Stimulated activated naive B cell treated with anti-CD40 and anti-IgM and Interleukin-4, amounts not matched to agents 10 μg/mL and 1 μg/mL and 100 μg/mL, for 72 hours (primary cell): ENCODE measurements at regions not wholly inside any gene's neighbourhood (a gene's known extent, or its start where the extent isn't known, plus 50 kb on each side); places are given as distances from the start of the nearest gene placed in this dataset.
A peak's percentile ranks its signal among the peaks of the same experiment; 100 is the strongest.

Experiments used
- ATAC-seq, 2 donors: fragments of 150-1000 bp; cut with Tn5 transposase; replicated peaks; 2 replicates each; pipeline ENCODE4 v1.10.0; 2021; ENCODE audit warnings: moderate library complexity in 1 of 2
- DNase-seq: peaks from one replicate; pipeline ENCODE4 v3.0.0; 2021
- H3K27ac Mint-ChIP-seq: one replicate; pipeline ENCODE4 v1.8.0; 2022; ENCODE audit warnings: mild to moderate bottlenecking, mixed read lengths
- H3K27me3 Mint-ChIP-seq, 2 donors: one replicate each; pipeline ENCODE4 v1.8.0; 2022; ENCODE audit warnings: mixed read lengths in 2 of 2
- H3K36me3 Mint-ChIP-seq, 2 donors: one replicate each; pipeline ENCODE4 v1.8.0; 2022; ENCODE audit warnings: mixed read lengths in 2 of 2, mild to moderate bottlenecking in 1 of 2
- H3K4me1 Mint-ChIP-seq, 2 donors: one replicate each; pipeline ENCODE4 v1.8.0; 2022; ENCODE audit warnings: mixed read lengths in 2 of 2, mild to moderate bottlenecking in 1 of 2
- H3K4me3 Mint-ChIP-seq, 2 donors: one replicate each; pipeline ENCODE4 v1.8.0; 2022; ENCODE audit warnings: mild to moderate bottlenecking in 2 of 2, mixed read lengths in 2 of 2, moderate library complexity in 1 of 2
- H3K9me3 Mint-ChIP-seq, 2 donors: one replicate each; pipeline ENCODE4 v1.8.0; 2022; ENCODE audit warnings: mixed read lengths in 2 of 2, mild to moderate bottlenecking in 1 of 2

GRCh38 chr1:193593147-193593885 is 406.9 kb upstream of the B3GALT2 start:
- no peak overlapping the region for H3K27ac Mint-ChIP-seq
- DNase-seq (no peak), ATAC-seq (peak; percentile 53 to 58)
- peak overlapping the region in 1 of 2 donors; percentile 49 for H3K4me3 Mint-ChIP-seq
- H3K36me3 Mint-ChIP-seq: peaks cover 0 to 3% of the 10 kb centered on the region in 2 donors
- H3K9me3 Mint-ChIP-seq: peaks cover 0 to 2% of the 10 kb centered on the region in 2 donors
- H3K27me3 Mint-ChIP-seq: no peaks in the 10 kb centered on the region
- H3K4me1 Mint-ChIP-seq: peaks cover 5 to 26% of the 10 kb centered on the region in 2 donors

- H3K27ac Mint-ChIP-seq: no peak overlapping the region
- ATAC-seq (no peak), DNase-seq (no peak)
- H3K4me3 Mint-ChIP-seq: no peak overlapping the region
- no peaks in the 10 kb centered on the region for H3K27me3 Mint-ChIP-seq
- peaks cover 0 to 3% of the 10 kb centered on the region in 2 donors for H3K36me3 Mint-ChIP-seq
- H3K4me1 Mint-ChIP-seq: peaks cover 5 to 26% of the 10 kb centered on the region in 2 donors
- H3K9me3 Mint-ChIP-seq: peaks cover 0 to 2% of the 10 kb centered on the region in 2 donors
Observed at GRCh38 chr1:193592317-193592716, 405.9 kb upstream of the B3GALT2 start.

- Mint-ChIP-seq H3K9me3 (no peaks in the 10 kb centered on the region), H3K4me3 (no peak overlapping the region), H3K27me3 (no peaks in the 10 kb centered on the region), H3K27ac (no peak overlapping the region), H3K36me3 (no peaks in the 10 kb centered on the region), H3K4me1 (peaks cover 5 to 15% of the 10 kb centered on the region in 2 donors)
- DNase-seq: no peak
- no peak for ATAC-seq
Observed at GRCh38 chr1:193590102-193590501, 403.7 kb upstream of the B3GALT2 start.

GRCh38 chr1:193589597-193590040 is 403.2 kb upstream of the B3GALT2 start:
- Mint-ChIP-seq H3K36me3 (no peaks in the 10 kb centered on the region), H3K27ac (no peak overlapping the region), H3K27me3 (no peaks in the 10 kb centered on the region), H3K9me3 (no peaks in the 10 kb centered on the region), H3K4me3 (no peak overlapping the region), H3K4me1 (peaks cover 5 to 11% of the 10 kb centered on the region in 2 donors)
- no peak for ATAC-seq
- DNase-seq: no peak

GRCh38 chr1:193588311-193589082 is 402.1 kb upstream of the B3GALT2 start:
- H3K4me1 Mint-ChIP-seq: peaks cover 5 to 10% of the 10 kb centered on the region in 2 donors
- H3K9me3 Mint-ChIP-seq: no peaks in the 10 kb centered on the region
- H3K4me3 Mint-ChIP-seq: no peak overlapping the region
- H3K27me3 Mint-ChIP-seq: no peaks in the 10 kb centered on the region
- no peak for ATAC-seq
- no peak overlapping the region for H3K27ac Mint-ChIP-seq
- H3K36me3 Mint-ChIP-seq: no peaks in the 10 kb centered on the region
- no peak for DNase-seq

GRCh38 chr1:193584731-193585239 is 398.4 kb upstream of the B3GALT2 start:
- ATAC-seq (no peak), DNase-seq (no peak)
- Mint-ChIP-seq H3K36me3 (peaks cover 0 to 2% of the 10 kb centered on the region in 2 donors), H3K4me3 (no peak overlapping the region), H3K27me3 (peaks cover 7 to 18% of the 10 kb centered on the region in 2 donors), H3K4me1 (no peaks in the 10 kb centered on the region), H3K27ac (no peak overlapping the region), H3K9me3 (peaks cover 0 to 2% of the 10 kb centered on the region in 2 donors)

GRCh38 chr1:193581341-193581740 is 394.9 kb upstream of the B3GALT2 start:
- Mint-ChIP-seq H3K9me3 (peaks cover 0 to 2% of the 10 kb centered on the region in 2 donors), H3K27ac (no peak overlapping the region), H3K4me1 (no peaks in the 10 kb centered on the region), H3K4me3 (no peak overlapping the region), H3K36me3 (peaks cover 0 to 2% of the 10 kb centered on the region in 2 donors), H3K27me3 (peaks cover 7 to 18% of the 10 kb centered on the region in 2 donors)
- ATAC-seq (no peak), DNase-seq (no peak)

GRCh38 chr1:193580419-193580818 is 394.0 kb upstream of the B3GALT2 start:
- Mint-ChIP-seq H3K36me3 (peaks cover 0 to 2% of the 10 kb centered on the region in 2 donors), H3K4me3 (no peak overlapping the region)
- no peak for DNase-seq

GRCh38 chr1:193579323-193579722 is 392.9 kb upstream of the B3GALT2 start:
- Mint-ChIP-seq H3K27me3 (peaks cover 7 to 18% of the 10 kb centered on the region in 2 donors), H3K36me3 (peaks cover 0 to 2% of the 10 kb centered on the region in 2 donors), H3K27ac (no peak overlapping the region), H3K4me1 (no peaks in the 10 kb centered on the region), H3K4me3 (no peak overlapping the region), H3K9me3 (peaks cover 0 to 2% of the 10 kb centered on the region in 2 donors)
- no peak for DNase-seq
- ATAC-seq: no peak

More at GRCh38 chr1:193580419-193580818, 394.0 kb upstream of the B3GALT2 start:
- no peak for ATAC-seq
- peaks cover 7 to 18% of the 10 kb centered on the region in 2 donors for H3K27me3 Mint-ChIP-seq
- peaks cover 0 to 2% of the 10 kb centered on the region in 2 donors for H3K9me3 Mint-ChIP-seq
- H3K27ac Mint-ChIP-seq: no peak overlapping the region
- H3K4me1 Mint-ChIP-seq: no peaks in the 10 kb centered on the region

- H3K27me3 Mint-ChIP-seq: no peaks in the 10 kb centered on the region
- H3K27ac Mint-ChIP-seq: no peak overlapping the region
- H3K4me3 Mint-ChIP-seq: no peak overlapping the region
- peaks cover 2 to 6% of the 10 kb centered on the region in 2 donors for H3K4me1 Mint-ChIP-seq
- peaks cover 4 to 5% of the 10 kb centered on the region in 2 donors for H3K9me3 Mint-ChIP-seq
- ATAC-seq: no peak
- no peaks in the 10 kb centered on the region for H3K36me3 Mint-ChIP-seq
- DNase-seq: no peak
Observed at GRCh38 chr1:193574913-193575312, 388.5 kb upstream of the B3GALT2 start.

- ATAC-seq: no peak
- peak overlapping the region; percentile 47 for H3K27ac Mint-ChIP-seq
- no peak for DNase-seq
- H3K4me3 Mint-ChIP-seq: no peak overlapping the region
- H3K4me1 Mint-ChIP-seq: peaks cover 13 to 29% of the 10 kb centered on the region in 2 donors
- H3K36me3 Mint-ChIP-seq: no peaks in the 10 kb centered on the region
- no peaks in the 10 kb centered on the region for H3K27me3 Mint-ChIP-seq
- H3K9me3 Mint-ChIP-seq: peaks cover 5 to 7% of the 10 kb centered on the region in 2 donors
Observed at GRCh38 chr1:193569983-193570269, 383.5 kb upstream of the B3GALT2 start.

GRCh38 chr1:193569096-193569982 is 382.9 kb upstream of the B3GALT2 start:
- Mint-ChIP-seq H3K4me3 (no peak overlapping the region), H3K9me3 (peaks cover 5 to 7% of the 10 kb centered on the region in 2 donors), H3K27ac (peak overlapping the region; percentile 47), H3K36me3 (no peaks in the 10 kb centered on the region), H3K4me1 (peaks cover 13 to 29% of the 10 kb centered on the region in 2 donors), H3K27me3 (no peaks in the 10 kb centered on the region)
- ATAC-seq (peak; percentile 78 to 94), DNase-seq (no peak)

GRCh38 chr1:193568512-193568911 is 382.1 kb upstream of the B3GALT2 start:
- no peak overlapping the region for H3K27ac Mint-ChIP-seq
- H3K4me1 Mint-ChIP-seq: peaks cover 13 to 29% of the 10 kb centered on the region in 2 donors
- peak; percentile 43 to 46 for ATAC-seq
- peaks cover 4 to 5% of the 10 kb centered on the region in 2 donors for H3K9me3 Mint-ChIP-seq
- H3K36me3 Mint-ChIP-seq: no peaks in the 10 kb centered on the region
- DNase-seq: no peak
- no peaks in the 10 kb centered on the region for H3K27me3 Mint-ChIP-seq
- no peak overlapping the region for H3K4me3 Mint-ChIP-seq

GRCh38 chr1:193567937-193568336 is 381.5 kb upstream of the B3GALT2 start:
- ATAC-seq (no peak), DNase-seq (no peak)
- peaks cover 13 to 29% of the 10 kb centered on the region in 2 donors for H3K4me1 Mint-ChIP-seq
- H3K4me3 Mint-ChIP-seq: no peak overlapping the region
- no peaks in the 10 kb centered on the region for H3K27me3 Mint-ChIP-seq
- H3K27ac Mint-ChIP-seq: no peak overlapping the region
- no peaks in the 10 kb centered on the region for H3K36me3 Mint-ChIP-seq
- H3K9me3 Mint-ChIP-seq: peaks cover 3 to 5% of the 10 kb centered on the region in 2 donors
